ENCODE measurements at regions not wholly inside any gene's neighbourhood (a gene's known extent, or its start where the extent isn't known, plus 50 kb on each side); places are given as distances from the start of the nearest gene placed in this dataset.

DNA sequence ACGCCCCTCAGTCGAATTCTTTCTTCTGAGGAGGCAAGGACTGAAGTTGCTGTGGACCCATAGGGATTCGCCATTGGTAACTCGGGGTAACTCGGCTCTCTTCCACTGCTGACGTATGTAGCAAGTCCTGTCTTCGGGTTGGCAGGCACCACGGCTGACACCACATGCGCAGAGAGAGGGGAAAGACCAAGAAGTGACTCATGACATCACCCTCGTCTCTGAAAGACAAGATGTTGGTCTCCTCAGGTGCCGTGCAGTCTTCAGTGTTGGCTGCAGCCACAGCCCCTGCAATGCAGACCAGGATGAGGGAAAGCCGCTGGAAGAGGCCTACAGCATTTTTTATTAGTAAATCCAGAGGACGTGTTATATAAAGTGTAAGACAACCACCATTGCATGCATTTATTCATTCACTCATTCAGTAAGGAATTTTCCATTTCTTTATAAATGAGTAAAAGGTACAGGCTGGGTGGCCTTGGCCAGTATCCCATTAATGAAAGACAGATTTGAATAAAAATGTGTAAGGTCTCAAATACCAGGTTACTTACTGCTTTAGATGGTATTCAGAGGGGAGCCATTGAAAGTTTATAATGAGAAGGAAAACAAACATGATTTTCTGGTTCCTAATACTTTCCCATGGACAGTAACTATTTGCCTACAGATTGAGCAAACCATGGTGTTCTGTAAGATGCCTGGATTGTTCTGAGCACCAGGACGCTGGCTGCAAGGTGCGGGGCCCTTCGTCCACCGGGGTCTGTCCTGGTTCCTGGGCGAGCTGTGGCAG lies 50.7 kb upstream of the IRF2BP2 start (continued):
- no peak for TF ChIP-seq EZH2phosphoT487 (IDR thresholded peaks at IDR 0.05; ENCODE audit: borderline replicate concordance)
